Suprapubic skin (tissue), 4 donors: ENCODE measurements at regions not wholly inside any gene's neighbourhood (a gene's known extent, or its start where the extent isn't known, plus 50 kb on each side); places are given as distances from the start of the nearest gene placed in this dataset.

Experiments
- DNase-seq, 2 donors: peaks; one replicate each; pipeline ENCODE4 v3.0.0-alpha.2; 2019; ENCODE audit warnings: low spot score in 2 of 2
- H3K27ac ChIP-seq: fragments of 200-600 bp; sonication (generic); one replicate; pipeline ENCODE4 v1.5.1; 2019
- H3K27me3 ChIP-seq: fragments of 200-600 bp; sonication (generic); one replicate; pipeline ENCODE4 v1.5.1; 2019
- H3K36me3 ChIP-seq: fragments of 200-600 bp; sonication (generic); one replicate; pipeline ENCODE4 v1.5.1; 2019
- H3K4me1 ChIP-seq: fragments of 200-600 bp; sonication (generic); one replicate; pipeline ENCODE4 v1.5.1; 2019
- H3K4me3 ChIP-seq: fragments of 200-600 bp; sonication (generic); one replicate; pipeline ENCODE4 v1.5.1; 2019; ENCODE audit warnings: mild to moderate bottlenecking
- H3K9me3 ChIP-seq: fragments of 200-600 bp; sonication (generic); one replicate; pipeline ENCODE4 v1.5.1; 2019
- EP300 ChIP-seq: sonication (generic); formaldehyde crosslinking; IDR thresholded peaks from one replicate; pipeline ENCODE4 v1.6.1; 2017; ENCODE audit warnings: antibody characterized with exemption
- POLR2A ChIP-seq, 2 donors: fragments of 450-650 bp; IDR thresholded peaks; one replicate each; pipeline ENCODE4 v1.6.1; 2017; ENCODE audit warnings: antibody characterized with exemption in 2 of 2, mild to moderate bottlenecking in 2 of 2, moderate library complexity in 2 of 2
- POLR2AphosphoS5 ChIP-seq, 3 donors: sonication (generic); formaldehyde crosslinking; IDR thresholded peaks; one replicate each; pipeline ENCODE4 v1.6.1; 2017; ENCODE audit warnings: antibody characterized with exemption in 3 of 3
- WGBS: methylation state at CpG from one replicate; pipeline ENCODE4 v1.1.5; 2018; 5-methylcytosine and 5-hydroxymethylcytosine counted together
- TF ChIP-seq, protein P1 (sequence below), 2 donors: fragments of 200-600 bp in 1 of 2; fragments of 450-650 bp in 1 of 2; sonication (generic) in 1 of 2; IDR thresholded peaks; one replicate each; pipeline ENCODE4 v1.5.1; 2016 to 2019; ENCODE audit warnings: antibody characterized with exemption in 2 of 2, mild to moderate bottlenecking in 1 of 2, moderate library complexity in 1 of 2

DNA sequence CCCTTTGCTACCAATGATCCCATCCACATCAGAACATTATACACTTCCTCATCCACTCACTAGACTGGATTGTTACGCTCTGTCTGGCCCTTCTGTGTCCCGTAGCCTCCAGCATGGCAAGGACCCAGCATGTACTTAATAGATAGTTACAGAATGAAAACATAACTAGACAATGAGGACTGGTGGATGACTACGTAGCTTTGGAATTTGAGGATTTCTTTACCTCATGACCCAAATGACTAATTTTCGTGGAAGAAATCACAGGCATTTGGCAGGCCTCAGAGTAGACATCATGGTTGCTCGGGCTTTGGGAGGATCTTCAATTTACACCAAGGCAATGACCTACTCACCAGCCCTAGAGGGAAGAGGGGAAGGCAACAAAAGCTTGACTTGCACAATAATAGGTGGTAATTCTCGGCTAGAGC is 299.8 kb downstream of the TLE1 start:
- Histone ChIP-seq H3K27me3 (no peaks in the 10 kb centered on the region), H3K4me1 (peaks cover 49% of the 10 kb centered on the region), H3K36me3 (no peaks in the 10 kb centered on the region), H3K9me3 (no peaks in the 10 kb centered on the region), H3K27ac (no peak overlapping the region), H3K4me3 (no peak overlapping the region)
- DNase-seq, result peak in 1 of 2 donors; percentile 78
- 33% methylated on average over 6 of the region's 6 CpGs for WGBS
- peak in 1 of 3 donors; percentile 42 for TF ChIP-seq POLR2AphosphoS5 (IDR thresholded peaks at IDR 0.05)
- no peak for TF ChIP-seq EP300
- no peak for TF ChIP-seq POLR2A (IDR thresholded peaks at IDR 0.05)
- TF ChIP-seq, protein P1, sequence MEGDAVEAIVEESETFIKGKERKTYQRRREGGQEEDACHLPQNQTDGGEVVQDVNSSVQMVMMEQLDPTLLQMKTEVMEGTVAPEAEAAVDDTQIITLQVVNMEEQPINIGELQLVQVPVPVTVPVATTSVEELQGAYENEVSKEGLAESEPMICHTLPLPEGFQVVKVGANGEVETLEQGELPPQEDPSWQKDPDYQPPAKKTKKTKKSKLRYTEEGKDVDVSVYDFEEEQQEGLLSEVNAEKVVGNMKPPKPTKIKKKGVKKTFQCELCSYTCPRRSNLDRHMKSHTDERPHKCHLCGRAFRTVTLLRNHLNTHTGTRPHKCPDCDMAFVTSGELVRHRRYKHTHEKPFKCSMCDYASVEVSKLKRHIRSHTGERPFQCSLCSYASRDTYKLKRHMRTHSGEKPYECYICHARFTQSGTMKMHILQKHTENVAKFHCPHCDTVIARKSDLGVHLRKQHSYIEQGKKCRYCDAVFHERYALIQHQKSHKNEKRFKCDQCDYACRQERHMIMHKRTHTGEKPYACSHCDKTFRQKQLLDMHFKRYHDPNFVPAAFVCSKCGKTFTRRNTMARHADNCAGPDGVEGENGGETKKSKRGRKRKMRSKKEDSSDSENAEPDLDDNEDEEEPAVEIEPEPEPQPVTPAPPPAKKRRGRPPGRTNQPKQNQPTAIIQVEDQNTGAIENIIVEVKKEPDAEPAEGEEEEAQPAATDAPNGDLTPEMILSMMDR (IDR thresholded peaks at IDR 0.05), result no peak

GRCh38 chr9:81388831-81389230 is 300.5 kb downstream of the TLE1 start:
- 92% methylated on average over 1 of the region's 1 CpG for WGBS
- no peaks in the 10 kb centered on the region for H3K9me3 ChIP-seq
- no peak for TF ChIP-seq EP300
- TF ChIP-seq POLR2AphosphoS5 (IDR thresholded peaks at IDR 0.05), result no peak
- no peak for TF ChIP-seq POLR2A (IDR thresholded peaks at IDR 0.05)
- TF ChIP-seq, protein P1 (IDR thresholded peaks at IDR 0.05), result no peak
- H3K4me3 ChIP-seq, result no peak overlapping the region
- no peak for DNase-seq
- H3K4me1 ChIP-seq, result peaks cover 41% of the 10 kb centered on the region
- H3K36me3 ChIP-seq, result no peaks in the 10 kb centered on the region
- H3K27me3 ChIP-seq, result no peaks in the 10 kb centered on the region
- H3K27ac ChIP-seq, result no peak overlapping the region

DNA sequence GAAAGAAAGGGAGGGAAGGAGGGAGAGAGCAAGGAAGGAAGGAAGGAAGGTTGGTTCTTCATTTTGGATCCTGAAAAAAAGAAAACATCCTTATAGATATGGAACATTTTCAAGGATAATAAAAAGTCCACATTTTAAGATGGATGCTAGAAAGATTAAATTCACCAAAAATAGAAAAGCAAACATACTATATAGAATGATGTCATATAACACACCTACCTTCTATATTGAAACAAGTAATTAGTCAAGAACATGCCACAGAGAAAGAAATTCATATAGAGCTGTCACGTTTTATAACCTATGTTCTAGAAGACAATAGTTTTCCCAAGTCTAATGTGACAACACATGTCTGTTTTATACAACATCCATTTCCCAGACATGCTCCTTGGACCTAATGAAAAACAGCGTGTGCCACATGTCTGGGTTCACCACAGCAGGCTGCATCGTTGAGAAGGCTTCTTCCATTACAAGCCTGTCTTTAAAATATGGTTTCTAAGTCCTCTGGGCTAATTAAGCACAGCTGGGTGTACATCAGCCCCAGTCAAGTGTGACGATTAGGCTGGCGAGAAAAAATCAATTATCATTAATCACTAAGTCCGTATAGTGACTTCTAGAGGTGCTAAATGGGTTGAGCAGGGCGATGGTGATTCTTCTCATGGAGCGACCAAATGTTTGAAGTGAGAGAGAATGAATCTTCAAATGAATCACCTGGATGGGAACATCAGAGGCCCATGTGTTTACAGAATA is 301.8 kb downstream of the TLE1 start:
- Histone ChIP-seq H3K4me1 (peaks cover 37% of the 10 kb centered on the region), H3K36me3 (no peaks in the 10 kb centered on the region), H3K27ac (no peak overlapping the region), H3K9me3 (no peaks in the 10 kb centered on the region), H3K4me3 (no peak overlapping the region), H3K27me3 (no peaks in the 10 kb centered on the region)
- WGBS, result 91% methylated on average over 8 of the region's 8 CpGs
- DNase-seq, result no peak
- no peak for TF ChIP-seq EP300
- TF ChIP-seq POLR2AphosphoS5 (IDR thresholded peaks at IDR 0.05), result no peak
- TF ChIP-seq POLR2A (IDR thresholded peaks at IDR 0.05), result no peak
- TF ChIP-seq, protein P1 (IDR thresholded peaks at IDR 0.05), result no peak

- Histone ChIP-seq H3K9me3 (no peaks in the 10 kb centered on the region), H3K36me3 (no peaks in the 10 kb centered on the region), H3K27ac (no peak overlapping the region), H3K27me3 (no peaks in the 10 kb centered on the region), H3K4me3 (no peak overlapping the region), H3K4me1 (peaks cover 14% of the 10 kb centered on the region)
- TF ChIP-seq EP300 (no peak), POLR2A (IDR thresholded peaks at IDR 0.05) (no peak), POLR2AphosphoS5 (IDR thresholded peaks at IDR 0.05) (no peak)
- TF ChIP-seq, protein P1 (IDR thresholded peaks at IDR 0.05), result no peak
- no peak for DNase-seq
- WGBS, result 66% methylated on average over 3 of the region's 3 CpGs
Measured at GRCh38 chr9:81384911-81385310, 304.4 kb downstream of the TLE1 start.

DNA sequence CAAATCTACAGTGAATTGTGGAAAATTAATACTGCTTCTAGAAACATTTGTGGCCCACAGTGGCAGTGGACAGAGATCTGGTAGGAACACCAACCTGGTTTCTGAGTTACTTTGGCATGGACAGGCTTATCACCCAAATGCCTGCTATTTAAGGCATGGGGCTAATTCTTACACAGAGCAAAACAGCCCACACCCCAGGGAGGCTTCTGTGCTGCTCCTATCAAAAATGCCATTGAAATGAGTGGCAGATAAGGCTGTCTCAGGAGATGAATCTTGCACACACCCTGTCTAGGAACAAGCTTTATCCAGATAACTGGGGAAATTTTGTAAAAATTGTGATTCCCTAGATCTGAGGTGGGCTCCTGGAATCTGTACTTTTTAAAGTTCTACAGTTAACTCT is 307.1 kb downstream of the TLE1 start:
- Histone ChIP-seq H3K27ac (no peak overlapping the region), H3K9me3 (no peaks in the 10 kb centered on the region), H3K4me1 (no peaks in the 10 kb centered on the region), H3K4me3 (no peak overlapping the region), H3K27me3 (no peaks in the 10 kb centered on the region), H3K36me3 (no peaks in the 10 kb centered on the region)
- no peak for DNase-seq
- TF ChIP-seq, protein P1 (IDR thresholded peaks at IDR 0.05), result no peak
- TF ChIP-seq POLR2AphosphoS5 (IDR thresholded peaks at IDR 0.05) (no peak), EP300 (no peak), POLR2A (IDR thresholded peaks at IDR 0.05) (no peak)
